H1 (cell line): ENCODE measurements at regions not wholly inside any gene's neighbourhood (a gene's known extent, or its start where the extent isn't known, plus 50 kb on each side); places are given as distances from the start of the nearest gene placed in this dataset.

Source experiments
- BACH1 ChIP-seq: IDR thresholded peaks from 2 replicates; pipeline ENCODE4 v1.6.1; 2012; ENCODE audit warnings: low read length, improper control_type of control experiment
- RXRA ChIP-seq: IDR thresholded peaks from 2 replicates; pipeline ENCODE4 v1.6.1; 2011; ENCODE audit warnings: low read depth, mild to moderate bottlenecking, low read length, moderate library complexity; ENCODE audit not compliant: insufficient read depth

- TF ChIP-seq RXRA (no peak), BACH1 (no peak)
These were observed 361.6 kb downstream of the NPR3 start (continued) for GRCh38 chr5:33072726-33073125.
